NCI-H345 (cell line): ENCODE measurements at regions not wholly inside any gene's neighbourhood (a gene's known extent, or its start where the extent isn't known, plus 50 kb on each side); places are given as distances from the start of the nearest gene placed in this dataset.
"Not testable (repeated sequence)": the region's sequence is repeated elsewhere in the genome, so short reads cannot be mapped to it uniquely, and the experiment has no call there.

Experiments used
- DNase-seq: peaks from one replicate; lab custom pipeline; 2025; lab: John Stamatoyannopoulos, UW

GRCh38 chr6:102910701-102911139, 1517.2 kb downstream of the GRIK2 start:
- DNase-seq = not testable (repeated sequence)

- DNase-seq = no peak
Measured at GRCh38 chr6:102907181-102907580, 1513.7 kb downstream of the GRIK2 start.

- DNase-seq = no peak
Measured at GRCh38 chr6:102902471-102902870, 1509.0 kb downstream of the GRIK2 start.

DNA sequence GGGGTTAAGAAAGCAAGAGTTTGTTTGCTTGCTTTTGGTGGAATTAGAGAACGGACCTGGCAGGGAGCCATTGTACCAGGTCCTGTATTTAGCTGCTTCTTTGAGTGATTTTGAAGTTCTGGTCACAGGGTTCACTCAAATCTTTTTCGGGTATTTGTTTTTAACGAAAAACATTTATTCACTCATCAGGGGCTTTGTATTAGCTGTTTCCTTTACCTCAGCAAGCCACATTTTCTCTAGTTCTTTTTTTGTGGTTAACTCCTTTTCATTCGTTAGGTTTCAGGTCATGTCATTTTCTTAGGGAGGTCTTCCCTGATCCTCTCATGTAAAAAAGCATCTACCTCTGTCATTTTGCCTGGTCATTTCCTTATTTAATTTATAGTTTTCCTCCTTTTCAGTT, 1502.2 kb downstream of the GRIK2 start:
- no peak for DNase-seq

- DNase-seq = no peak
Measured at GRCh38 chr6:102885165-102885564, 1491.7 kb downstream of the GRIK2 start.

GRCh38 chr6:102853249-102853955, 1459.9 kb downstream of the GRIK2 start:
- no peak for DNase-seq

DNA sequence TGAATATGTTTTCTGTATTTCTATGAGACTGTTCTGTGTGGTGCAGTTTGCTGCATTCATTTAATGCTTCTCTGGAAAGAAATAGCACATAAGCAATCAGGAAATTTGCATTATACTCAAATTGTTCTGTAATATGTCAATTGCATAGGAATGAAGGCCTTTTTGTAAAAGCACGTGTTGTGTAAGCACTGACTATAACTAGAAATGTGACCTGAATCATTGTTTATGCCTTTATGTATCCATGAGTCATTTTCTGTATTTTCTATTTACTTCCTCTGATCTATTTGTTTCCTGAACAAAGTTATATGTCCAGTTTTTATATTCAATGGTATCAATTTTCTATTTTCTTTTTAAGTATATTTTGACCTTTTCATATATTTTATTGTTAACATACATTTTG, 1455.3 kb downstream of the GRIK2 start:
- DNase-seq = no peak

DNA sequence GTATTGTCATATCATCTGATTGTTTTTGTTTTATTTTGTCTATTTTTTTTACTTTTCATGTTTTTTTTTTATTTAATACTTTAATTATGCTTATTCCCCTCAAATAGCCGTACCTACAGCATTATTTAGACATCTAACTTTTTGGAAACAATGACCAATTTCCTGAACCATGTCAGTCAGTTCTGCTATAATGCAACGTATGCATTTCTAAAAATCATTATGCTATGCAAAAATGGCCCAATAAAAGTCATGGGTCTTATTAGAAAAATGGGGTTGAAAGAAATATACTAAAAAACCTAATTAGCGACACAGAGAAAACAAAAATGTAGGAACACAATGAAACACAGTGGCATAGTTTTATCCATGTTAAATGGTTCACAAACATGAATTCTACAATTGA, 1454.7 kb downstream of the GRIK2 start:
- DNase-seq = no peak

- no peak for DNase-seq
Measured at GRCh38 chr6:102841060-102841459, 1447.6 kb downstream of the GRIK2 start.

- DNase-seq = no peak
Measured at GRCh38 chr6:102832021-102832420, 1438.5 kb downstream of the GRIK2 start.

DNA sequence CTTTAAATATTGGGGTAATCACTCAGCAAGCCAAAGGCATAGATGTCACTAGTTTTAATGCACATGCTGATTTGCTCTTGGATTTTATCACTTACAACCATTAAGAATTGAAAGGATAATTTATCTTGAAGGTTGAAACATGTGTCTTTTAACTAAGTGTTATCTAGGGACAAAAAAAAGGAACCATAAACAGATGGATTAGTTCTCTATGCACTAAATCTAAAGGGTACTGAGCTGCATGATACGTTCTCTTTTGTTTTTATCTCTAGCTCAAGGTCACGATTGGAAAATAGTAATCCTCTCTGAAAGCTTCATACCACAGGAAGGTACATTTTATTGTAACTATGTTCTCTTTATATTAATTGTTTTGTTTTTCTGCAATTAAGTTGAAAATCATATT, 1426.6 kb downstream of the GRIK2 start:
- no peak for DNase-seq

DNA sequence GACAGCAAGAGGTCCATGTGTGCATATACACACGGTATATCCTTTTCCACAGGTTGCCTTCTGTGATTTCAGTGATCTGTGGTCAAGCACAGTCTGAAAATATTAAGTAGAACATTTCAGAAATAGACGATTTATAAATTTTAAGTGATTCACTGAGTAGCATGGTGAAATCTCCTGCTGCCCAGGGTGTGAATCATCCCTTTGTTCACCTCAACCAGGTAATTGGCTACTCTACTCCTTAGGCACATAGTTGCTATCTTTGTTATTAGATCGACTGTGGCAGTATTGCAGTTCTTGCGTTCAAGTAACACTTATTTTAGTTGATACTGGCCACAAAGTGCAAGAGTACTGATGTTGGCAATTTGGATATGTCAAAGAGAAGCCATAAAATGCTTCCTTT, 1421.7 kb downstream of the GRIK2 start:
- DNase-seq = no peak

GRCh38 chr6:102813489-102814275, 1420.2 kb downstream of the GRIK2 start:
- DNase-seq = no peak

GRCh38 chr6:102812242-102812641, 1418.7 kb downstream of the GRIK2 start:
- no peak for DNase-seq

DNA sequence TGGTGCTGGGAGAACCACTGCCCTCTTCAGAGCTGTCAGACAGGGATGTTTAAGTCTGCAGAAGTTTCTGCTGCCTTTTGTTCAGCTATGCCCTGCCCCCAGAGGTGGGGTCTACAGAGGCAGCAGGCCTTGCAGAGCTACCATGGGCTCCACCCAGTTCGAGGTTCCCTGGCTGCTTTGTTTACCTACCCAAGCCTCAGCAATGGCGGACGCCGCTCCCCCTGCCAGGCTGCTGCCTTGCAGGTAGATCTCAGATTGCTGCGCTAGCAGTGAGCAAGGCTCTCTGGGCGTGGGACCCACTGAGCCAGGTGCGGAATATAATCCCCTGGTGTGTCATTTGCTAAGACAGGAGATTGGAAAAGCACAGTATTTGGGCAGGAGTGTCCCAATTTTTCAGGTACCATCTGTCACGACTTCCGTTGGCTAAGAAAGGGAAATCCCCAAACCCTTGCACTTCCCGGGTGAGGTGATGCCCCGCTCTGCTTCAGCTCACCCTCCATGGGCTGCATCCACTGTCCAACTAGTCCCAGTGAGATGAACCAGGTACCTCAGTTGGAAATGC, 1415.5 kb downstream of the GRIK2 start:
- DNase-seq = not testable (repeated sequence)

GRCh38 chr6:102799051-102799450, 1405.5 kb downstream of the GRIK2 start:
- no peak for DNase-seq

- no peak for DNase-seq
Measured at GRCh38 chr6:102798636-102799035, 1405.1 kb downstream of the GRIK2 start.

DNA sequence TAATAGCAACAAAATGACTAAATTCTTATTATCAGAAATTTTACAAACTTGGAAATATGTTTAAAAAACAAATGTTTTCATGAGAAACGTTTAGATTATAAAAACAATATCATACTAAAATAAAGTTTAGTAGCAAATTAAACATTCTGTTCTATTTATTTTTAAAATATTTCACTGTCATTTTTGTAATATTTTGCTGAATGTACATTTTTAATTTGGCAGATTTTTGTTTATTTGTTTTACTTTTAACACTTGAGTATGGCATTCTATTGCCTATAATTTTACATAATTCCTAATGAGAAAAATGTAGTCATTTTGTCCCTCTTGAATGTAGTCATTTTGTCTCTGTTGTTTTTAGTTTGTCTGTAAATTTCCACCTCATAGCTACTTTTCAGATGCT, 1400.2 kb downstream of the GRIK2 start:
- no peak for DNase-seq

- no peak for DNase-seq
Measured at GRCh38 chr6:102774326-102774725, 1380.8 kb downstream of the GRIK2 start.

DNA sequence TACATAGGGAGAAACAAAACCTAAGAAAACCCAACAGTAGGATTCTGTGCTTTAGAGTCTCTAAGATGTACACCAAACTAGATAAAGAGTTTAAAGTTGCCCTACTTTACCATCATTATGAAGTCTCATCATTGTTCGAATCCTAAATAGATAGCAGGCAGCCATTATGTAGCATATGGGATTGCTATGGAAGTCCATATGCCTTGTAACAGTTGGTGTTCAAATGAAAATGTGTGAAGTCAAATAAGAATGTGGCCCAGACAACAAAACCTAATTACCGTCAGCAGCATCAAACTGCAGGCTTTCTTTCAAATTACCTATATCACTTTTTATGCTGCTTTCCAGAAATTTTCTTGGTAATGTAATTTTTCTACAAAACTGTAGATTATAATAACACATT, 1380.1 kb downstream of the GRIK2 start:
- DNase-seq = no peak

- no peak for DNase-seq
Measured at GRCh38 chr6:102766963-102767362, 1373.5 kb downstream of the GRIK2 start.

DNA sequence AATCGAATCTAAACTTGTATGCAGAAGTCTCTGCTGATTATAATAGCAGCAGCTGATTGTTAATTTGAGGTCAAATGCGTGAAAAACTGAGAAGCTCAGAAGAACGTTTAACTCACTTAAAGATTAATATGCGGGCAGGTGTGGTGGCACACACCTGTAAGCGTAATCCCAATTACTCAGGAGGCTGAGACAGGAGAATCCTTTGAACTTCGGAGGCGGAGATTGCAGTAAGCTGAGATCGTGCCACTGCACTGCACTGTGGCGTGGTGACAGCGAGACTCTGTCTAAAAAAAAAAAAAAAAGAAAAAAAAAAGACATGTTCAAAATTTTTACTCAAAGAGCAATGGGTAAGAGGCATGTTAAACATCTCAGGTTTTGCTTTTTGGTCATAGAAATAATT, 1370.8 kb downstream of the GRIK2 start:
- no peak for DNase-seq

GRCh38 chr6:102763891-102764290, 1370.4 kb downstream of the GRIK2 start:
- no peak for DNase-seq
